ENCODE measurements at regions not wholly inside any gene's neighbourhood (a gene's known extent, or its start where the extent isn't known, plus 50 kb on each side); places are given as distances from the start of the nearest gene placed in this dataset.

DNA sequence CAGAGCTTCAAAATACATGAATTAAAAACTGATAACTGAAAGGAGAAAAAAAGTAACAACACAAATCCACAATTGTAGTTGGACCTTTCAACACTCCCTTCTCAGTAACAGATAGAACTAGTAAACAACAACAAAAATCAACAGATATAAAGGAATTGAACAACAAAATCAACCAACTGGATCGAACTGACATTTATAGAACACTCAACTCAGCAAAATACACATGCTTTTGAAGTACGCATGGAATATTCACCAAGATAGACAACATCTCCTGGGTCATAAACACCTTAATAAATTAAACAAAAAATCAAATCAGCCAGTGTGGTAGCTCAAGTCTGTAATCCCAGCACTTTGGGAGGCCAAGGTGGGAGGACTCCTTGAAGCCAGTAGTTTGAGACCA lies 63.3 kb downstream of the ILRUN start:
- no peak for DNase-seq (ENCODE audit: low read depth in 2 of 2)
- H3K4me3 ChIP-seq (replicated peaks in 1 of 2; ENCODE audit: low read depth in 2 of 2, low read length in 2 of 2), result no peak overlapping the region
- TF ChIP-seq CTCF (IDR thresholded peaks at IDR 0.05; ENCODE audit: low read depth, low read length), result no peak

- peak; percentile 89 to 97 for DNase-seq (ENCODE audit: low read depth in 2 of 2)
- TF ChIP-seq CTCF (IDR thresholded peaks at IDR 0.05; ENCODE audit: low read depth, low read length), result no peak
These were observed 66.5 kb downstream of the ILRUN start for GRCh38 chr6:34630040-34630439.

DNA sequence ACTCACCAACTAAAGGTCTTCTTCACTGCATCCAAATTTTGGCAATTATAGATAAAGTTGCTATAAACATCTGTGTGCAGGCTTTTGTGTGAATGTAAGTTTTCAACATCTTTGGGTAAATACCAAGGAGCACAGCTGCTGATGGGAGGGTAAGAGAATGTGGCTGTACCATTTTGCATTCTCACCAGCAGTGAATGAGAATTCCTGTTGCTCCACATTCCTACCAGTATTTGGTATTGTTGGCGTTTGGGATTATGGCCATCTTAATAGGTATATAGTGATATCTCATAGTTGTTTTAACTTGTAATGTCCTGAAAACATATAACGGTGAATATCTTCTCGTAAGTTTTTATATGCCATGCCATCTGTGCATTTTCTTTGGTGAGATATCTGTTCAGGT lies 69.3 kb downstream of the ILRUN start:
- TF ChIP-seq CTCF (IDR thresholded peaks at IDR 0.05; ENCODE audit: low read depth, low read length), result no peak
- no peak for DNase-seq (ENCODE audit: low read depth in 2 of 2)
- H3K4me3 ChIP-seq (replicated peaks in 1 of 2; ENCODE audit: low read depth in 2 of 2, low read length in 2 of 2), result no peak overlapping the region

More at GRCh38 chr6:34630040-34630439, 66.5 kb downstream of the ILRUN start:
- H3K4me3 ChIP-seq (replicated peaks in 1 of 2; ENCODE audit: low read depth in 2 of 2, low read length in 2 of 2), result no peak overlapping the region

DNA sequence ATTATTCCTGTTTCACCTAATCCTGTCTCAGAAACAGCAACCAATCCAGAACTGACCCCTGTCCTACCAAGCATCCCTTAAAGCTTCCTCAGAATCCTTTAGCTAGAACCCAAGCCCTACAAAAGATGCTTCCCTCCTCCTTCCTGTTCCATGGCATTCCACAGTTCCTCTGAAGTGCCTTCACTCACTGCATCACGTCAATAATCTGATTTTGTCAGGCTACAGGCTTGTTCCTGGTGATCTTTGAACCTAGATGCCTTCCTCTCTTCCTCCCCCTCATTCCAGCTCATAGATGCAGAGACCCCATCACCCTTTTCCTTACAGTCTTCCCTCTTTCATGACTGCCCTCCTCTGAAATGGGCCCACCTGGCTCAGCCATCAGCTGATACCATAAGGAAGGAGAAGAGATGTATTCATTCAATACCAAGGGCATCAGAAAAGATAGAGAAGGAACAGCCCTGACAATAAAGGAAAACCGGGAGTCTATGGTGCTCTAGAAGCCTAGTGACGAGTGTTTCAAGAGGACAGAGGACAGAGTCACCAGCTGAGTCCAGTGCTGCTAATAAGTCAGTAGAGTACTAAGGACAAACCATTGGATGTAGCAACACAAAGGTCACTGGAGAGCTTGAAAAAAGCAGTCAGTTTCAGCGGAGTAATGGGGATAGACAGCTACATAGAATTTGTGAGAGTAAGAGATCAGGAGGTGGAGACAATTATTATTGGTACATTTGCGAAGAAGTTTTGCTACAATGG lies 62.5 kb upstream of the SPDEF start:
- no peak overlapping the region for H3K4me3 ChIP-seq (replicated peaks in 1 of 2; ENCODE audit: low read depth in 2 of 2, low read length in 2 of 2)
- no peak for DNase-seq (ENCODE audit: low read depth in 2 of 2)
- no peak for TF ChIP-seq CTCF (IDR thresholded peaks at IDR 0.05; ENCODE audit: low read depth, low read length)

GRCh38 chr6:34617231-34617630 lies 61.1 kb upstream of the SPDEF start:
- DNase-seq (ENCODE audit: low read depth in 2 of 2), result no peak
- TF ChIP-seq CTCF (IDR thresholded peaks at IDR 0.05; ENCODE audit: low read depth, low read length), result no peak
- H3K4me3 ChIP-seq (replicated peaks in 1 of 2; ENCODE audit: low read depth in 2 of 2, low read length in 2 of 2), result no peak overlapping the region

GRCh38 chr6:34616227-34616585 lies 60.1 kb upstream of the SPDEF start:
- no peak overlapping the region for H3K4me3 ChIP-seq (replicated peaks in 1 of 2; ENCODE audit: low read depth in 2 of 2, low read length in 2 of 2)
- no peak for TF ChIP-seq CTCF (IDR thresholded peaks at IDR 0.05; ENCODE audit: low read depth, low read length)
- DNase-seq (ENCODE audit: low read depth in 2 of 2), result no peak
